ENCODE measurements at regions not wholly inside any gene's neighbourhood (a gene's known extent, or its start where the extent isn't known, plus 50 kb on each side); places are given as distances from the start of the nearest gene placed in this dataset.

GRCh38 chr5:93062548-93062947 lies 518.5 kb downstream of the NR2F1-AS1 start:
- TF ChIP-seq GATA2 (IDR thresholded peaks at IDR 0.05; ENCODE audit: low read depth, low read length) (no peak), GATA3 (IDR thresholded peaks at IDR 0.05; ENCODE audit: low read depth, low read length) (no peak)
